ENCODE measurements at regions not wholly inside any gene's neighbourhood (a gene's known extent, or its start where the extent isn't known, plus 50 kb on each side); places are given as distances from the start of the nearest gene placed in this dataset.
"Not testable (repeated sequence)": the region's sequence is repeated elsewhere in the genome, so short reads cannot be mapped to it uniquely, and the experiment has no call there.

DNA sequence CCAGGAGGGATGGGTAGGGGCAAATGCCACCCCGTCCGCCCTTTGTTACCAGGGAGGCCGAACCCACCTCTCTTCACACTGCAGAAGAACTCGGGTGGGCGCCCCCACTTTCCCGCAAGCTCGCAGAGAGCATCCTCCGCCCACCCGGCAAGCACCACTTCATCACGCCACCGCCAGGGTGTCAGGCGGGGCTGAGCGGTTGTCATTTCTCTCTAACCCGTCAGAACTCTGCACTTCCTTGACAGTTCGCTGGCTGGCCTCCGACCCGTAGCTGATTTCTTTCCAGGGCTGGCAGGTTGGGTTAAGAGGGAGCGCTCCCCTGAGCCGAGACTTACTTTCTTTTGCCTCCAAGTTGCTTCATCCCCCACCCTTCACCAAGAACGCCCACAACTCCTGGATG is 130.7 kb downstream of the CRLF3 start:
- not testable (repeated sequence) for TF ChIP-seq EZH2phosphoT487 (IDR thresholded peaks at IDR 0.05; ENCODE audit: borderline replicate concordance, low read depth, low read length)
- TF ChIP-seq, protein P1, sequence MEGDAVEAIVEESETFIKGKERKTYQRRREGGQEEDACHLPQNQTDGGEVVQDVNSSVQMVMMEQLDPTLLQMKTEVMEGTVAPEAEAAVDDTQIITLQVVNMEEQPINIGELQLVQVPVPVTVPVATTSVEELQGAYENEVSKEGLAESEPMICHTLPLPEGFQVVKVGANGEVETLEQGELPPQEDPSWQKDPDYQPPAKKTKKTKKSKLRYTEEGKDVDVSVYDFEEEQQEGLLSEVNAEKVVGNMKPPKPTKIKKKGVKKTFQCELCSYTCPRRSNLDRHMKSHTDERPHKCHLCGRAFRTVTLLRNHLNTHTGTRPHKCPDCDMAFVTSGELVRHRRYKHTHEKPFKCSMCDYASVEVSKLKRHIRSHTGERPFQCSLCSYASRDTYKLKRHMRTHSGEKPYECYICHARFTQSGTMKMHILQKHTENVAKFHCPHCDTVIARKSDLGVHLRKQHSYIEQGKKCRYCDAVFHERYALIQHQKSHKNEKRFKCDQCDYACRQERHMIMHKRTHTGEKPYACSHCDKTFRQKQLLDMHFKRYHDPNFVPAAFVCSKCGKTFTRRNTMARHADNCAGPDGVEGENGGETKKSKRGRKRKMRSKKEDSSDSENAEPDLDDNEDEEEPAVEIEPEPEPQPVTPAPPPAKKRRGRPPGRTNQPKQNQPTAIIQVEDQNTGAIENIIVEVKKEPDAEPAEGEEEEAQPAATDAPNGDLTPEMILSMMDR (conservative IDR thresholded peaks at IDR 0.05; ENCODE audit: low read length), result not testable (repeated sequence)
